ENCODE measurements at regions not wholly inside any gene's neighbourhood (a gene's known extent, or its start where the extent isn't known, plus 50 kb on each side); places are given as distances from the start of the nearest gene placed in this dataset.

DNA sequence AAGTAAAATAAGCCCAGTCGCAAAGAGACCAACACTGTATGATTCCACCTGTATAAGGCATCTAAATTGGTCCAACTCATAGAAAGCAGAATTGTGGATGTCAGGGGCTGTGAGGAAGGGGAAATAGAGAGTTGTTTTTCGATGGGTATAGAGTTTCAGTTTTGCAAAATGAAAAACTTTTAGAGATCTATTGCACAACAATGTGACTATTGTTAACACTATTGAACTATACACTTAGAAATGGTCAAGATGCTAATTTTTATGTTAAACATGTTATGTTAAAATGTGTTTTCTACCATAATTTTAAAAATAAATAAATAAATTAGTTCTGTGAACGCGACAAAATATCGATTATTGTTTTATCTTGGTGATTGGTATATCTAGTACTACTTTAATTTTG lies 192.4 kb downstream of the PTGER3 start:
- 79% methylated on average over 5 of the region's 5 CpGs; no CpG with 5 or more reads in 1 of the 2 experiments for WGBS, 2 experiments (ENCODE audit: extremely low coverage in 1 of 2, insufficient coverage in 1 of 2, insufficient read length in 1 of 2, insufficient replicate concordance in 2 of 2, low coverage in 1 of 2, low lambda C conversion rate in 2 of 2, missing lambda C conversion rate in 1 of 2)
- H4K5ac ChIP-seq (ENCODE audit: insufficient read length, low read depth, low read length), result no peak overlapping the region
- H2BK5ac ChIP-seq (ENCODE audit: low read depth, low read length), result no peak overlapping the region
- H3K18ac ChIP-seq (ENCODE audit: extremely low read depth, low read length), result no peak overlapping the region
- no peak overlapping the region for H2BK12ac ChIP-seq (ENCODE audit: low read depth, low read length)
- H3K4ac ChIP-seq (replicated peaks; ENCODE audit: insufficient read length, low read depth, low read length), result no peak overlapping the region
- no peak overlapping the region for H3K14ac ChIP-seq (ENCODE audit: insufficient read length)
- no peak overlapping the region for H3K4me2 ChIP-seq (ENCODE audit: insufficient read depth in 1 of 2, low read depth in 2 of 2, low read length in 2 of 2)
- no peak overlapping the region for H4K8ac ChIP-seq (ENCODE audit: extremely low read depth, insufficient read depth, low read length)
- H3K27ac ChIP-seq (ENCODE audit: low read depth, low read length), result no peak overlapping the region
- no peak overlapping the region for H2AK5ac ChIP-seq (ENCODE audit: low read depth, low read length)
- H3K4me3 ChIP-seq (ENCODE audit: extremely low read depth in 1 of 4, insufficient read depth in 2 of 4, low read depth in 3 of 4, low read length in 4 of 4), result no peak overlapping the region
- no peaks in the 10 kb centered on the region; the same call in 1 of the 2 replicates for H3K23me2 ChIP-seq (ENCODE audit: low read depth, low read length)
- H3K56ac ChIP-seq (replicated peaks; ENCODE audit: insufficient read length, low read depth, low read length), result no peak overlapping the region
- no peak overlapping the region for H3K23ac ChIP-seq (ENCODE audit: insufficient read length)
- H3K9ac ChIP-seq (replicated peaks in 1 of 4; ENCODE audit: extremely low read depth in 1 of 4, low read depth in 3 of 4, low read length in 3 of 4), result no peak overlapping the region
- H3K4me1 ChIP-seq (replicated peaks in 1 of 4; ENCODE audit: control insufficient read depth in 3 of 4, insufficient read depth in 4 of 4, low read length in 3 of 4), result no peaks in the 10 kb centered on the region
- H3K36me3 ChIP-seq (ENCODE audit: control insufficient read depth in 2 of 4, insufficient read depth in 4 of 4, low read length in 3 of 4), result no peaks in the 10 kb centered on the region
- ChIA-PET CTCF (ENCODE audit: partially characterized antibody) (interaction anchor here (1.2 kb wide), 1 partner anchor 103 kb away, joined by 3 read pairs; no protein-coding TSS in a partner anchor), POLR2A (ENCODE audit: partially characterized antibody) (no interaction called here)
- no peaks in the 10 kb centered on the region for H3K9me3 ChIP-seq (ENCODE audit: insufficient read depth in 2 of 2, low read depth in 1 of 2, low read length in 1 of 2)
- H4K20me1 ChIP-seq (replicated peaks in 1 of 2; ENCODE audit: control insufficient read depth in 1 of 2, insufficient read depth in 2 of 2, low read length in 2 of 2), result no peaks in the 10 kb centered on the region
- no peak overlapping the region for H2AFZ ChIP-seq (ENCODE audit: low read length)
- peaks cover 0 to 1% (median 0%) of the 10 kb centered on the region in 4 experiments; a peak in 1 of 7 replicates for H3K27me3 ChIP-seq (replicated peaks in 1 of 4; ENCODE audit: control insufficient read depth in 3 of 4, extremely low read depth in 1 of 4, insufficient read depth in 3 of 4, low read length in 3 of 4)
- H2BK15ac ChIP-seq (ENCODE audit: low read length), result no peak overlapping the region
- no peak overlapping the region for H2BK20ac ChIP-seq (ENCODE audit: low read length)
- no peak overlapping the region for H4K91ac ChIP-seq (replicated peaks; ENCODE audit: insufficient read length, low read length)
- no peaks in the 10 kb centered on the region for H3K79me2 ChIP-seq (ENCODE audit: control insufficient read depth in 1 of 2, insufficient read depth in 2 of 2, low read length in 2 of 2)
- FAIRE-seq (no peak), DNase-seq (ENCODE audit: low read depth in 1 of 2, low spot score in 2 of 2) (no peak)
- H2BK120ac ChIP-seq (replicated peaks; ENCODE audit: low read depth, low read length), result no peak overlapping the region
- no peaks in the 10 kb centered on the region for H3K79me1 ChIP-seq (ENCODE audit: low read depth, low read length)
- TF ChIP-seq TEAD4 (IDR thresholded peaks at IDR 0.05; ENCODE audit: low read depth, low read length) (no peak), EZH2 (IDR thresholded peaks at IDR 0.05; ENCODE audit: low read depth, low read length, severe bottlenecking) (no peak), SIN3A (conservative IDR thresholded peaks at IDR 0.05 in 1 of 2, IDR thresholded peaks at IDR 0.05 in 1 of 2; ENCODE audit: low read depth in 1 of 2, low read length in 2 of 2) (no peak)
- TF ChIP-seq, protein P1, sequence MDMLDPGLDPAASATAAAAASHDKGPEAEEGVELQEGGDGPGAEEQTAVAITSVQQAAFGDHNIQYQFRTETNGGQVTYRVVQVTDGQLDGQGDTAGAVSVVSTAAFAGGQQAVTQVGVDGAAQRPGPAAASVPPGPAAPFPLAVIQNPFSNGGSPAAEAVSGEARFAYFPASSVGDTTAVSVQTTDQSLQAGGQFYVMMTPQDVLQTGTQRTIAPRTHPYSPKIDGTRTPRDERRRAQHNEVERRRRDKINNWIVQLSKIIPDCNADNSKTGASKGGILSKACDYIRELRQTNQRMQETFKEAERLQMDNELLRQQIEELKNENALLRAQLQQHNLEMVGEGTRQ (IDR thresholded peaks at IDR 0.05; ENCODE audit: low read length), result no peak
